ENCODE measurements at regions not wholly inside any gene's neighbourhood (a gene's known extent, or its start where the extent isn't known, plus 50 kb on each side); places are given as distances from the start of the nearest gene placed in this dataset.
A peak's percentile ranks its signal among the peaks of the same experiment; 100 is the strongest.

DNA sequence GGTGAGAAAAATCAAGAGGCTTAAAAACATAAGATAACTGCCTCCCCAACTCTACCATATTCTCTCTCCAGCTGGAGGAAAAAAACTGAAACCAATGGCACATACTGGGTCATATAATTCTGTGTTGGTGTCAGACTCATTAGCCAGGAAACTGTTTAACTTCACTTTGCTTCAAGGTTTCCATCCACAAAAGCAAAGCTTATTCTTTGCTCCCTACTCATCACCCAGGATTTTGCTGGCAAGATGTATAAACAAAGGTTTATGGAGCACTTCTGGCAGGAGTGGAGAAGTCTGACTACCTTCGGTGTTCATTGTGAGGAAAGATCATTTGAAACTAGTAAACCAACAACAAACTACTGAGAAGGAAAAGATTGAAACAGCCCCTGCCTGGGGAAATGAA is 197.5 kb upstream of the SERP2 start:
- Histone ChIP-seq H3K9me3 (ENCODE audit: control insufficient read depth, low read length) (no peaks in the 10 kb centered on the region), H3K36me3 (ENCODE audit: control insufficient read depth in 1 of 2, insufficient read depth in 2 of 2, low read length in 1 of 2) (no peaks in the 10 kb centered on the region), H3K4me3 (ENCODE audit: low read length in 2 of 2) (no peak overlapping the region), H3K27ac (ENCODE audit: low read depth in 1 of 2, low read length in 2 of 2) (no peak overlapping the region), H3K27me3 (ENCODE audit: control insufficient read depth in 1 of 2, insufficient read depth in 2 of 2, low read length in 1 of 2) (no peaks in the 10 kb centered on the region), H3K4me1 (ENCODE audit: control insufficient read depth in 1 of 2, insufficient read depth in 2 of 2, low read length in 2 of 2) (no peaks in the 10 kb centered on the region)
- DNase-seq (no peak), ATAC-seq (ENCODE audit: low FRiP score) (no peak)
- intact Hi-C loops (cut with DNase I), result no loop called here
- no CpG with 5 or more reads among the region's 1 CpG for WGBS, 2 donors

- DNase-seq (no peak), ATAC-seq (ENCODE audit: low FRiP score) (no peak)
- Histone ChIP-seq H3K27me3 (ENCODE audit: control insufficient read depth in 1 of 2, insufficient read depth in 2 of 2, low read length in 1 of 2) (no peaks in the 10 kb centered on the region), H3K9me3 (ENCODE audit: control insufficient read depth, low read length) (no peaks in the 10 kb centered on the region), H3K36me3 (ENCODE audit: control insufficient read depth in 1 of 2, insufficient read depth in 2 of 2, low read length in 1 of 2) (no peaks in the 10 kb centered on the region), H3K4me3 (ENCODE audit: low read length in 2 of 2) (no peak overlapping the region), H3K4me1 (ENCODE audit: control insufficient read depth in 1 of 2, insufficient read depth in 2 of 2, low read length in 2 of 2) (no peaks in the 10 kb centered on the region), H3K27ac (ENCODE audit: low read depth in 1 of 2, low read length in 2 of 2) (no peak overlapping the region)
- intact Hi-C loops (cut with DNase I), result no loop called here
- 93% methylated on average over 8 of the region's 8 CpGs for WGBS, 2 donors
These were observed 192.6 kb upstream of the SERP2 start for GRCh38 chr13:44180876-44181536.

DNA sequence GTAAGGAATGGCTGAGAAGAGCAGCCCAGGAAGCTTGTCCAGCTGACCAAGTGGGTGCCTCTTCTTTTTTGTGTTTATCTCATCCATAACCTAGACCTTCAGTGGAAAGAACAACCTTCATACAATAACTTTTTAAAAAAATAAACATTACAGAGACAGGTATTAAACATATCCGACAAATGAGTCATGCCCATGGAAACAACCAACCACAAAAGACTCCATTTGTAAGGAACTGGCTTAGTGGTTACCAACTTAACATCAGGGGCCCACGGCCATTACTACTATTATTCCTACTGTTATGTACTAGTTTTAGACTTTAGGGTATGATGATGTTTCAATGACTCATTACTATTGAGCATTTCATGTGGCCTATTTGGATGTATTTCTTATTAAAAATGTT is 191.7 kb upstream of the SERP2 start:
- H3K27ac ChIP-seq (ENCODE audit: low read depth in 1 of 2, low read length in 2 of 2), result no peak overlapping the region
- H3K36me3 ChIP-seq (ENCODE audit: control insufficient read depth in 1 of 2, insufficient read depth in 2 of 2, low read length in 1 of 2), result no peaks in the 10 kb centered on the region
- no peaks in the 10 kb centered on the region for H3K27me3 ChIP-seq (ENCODE audit: control insufficient read depth in 1 of 2, insufficient read depth in 2 of 2, low read length in 1 of 2)
- H3K4me1 ChIP-seq (ENCODE audit: control insufficient read depth in 1 of 2, insufficient read depth in 2 of 2, low read length in 2 of 2), result no peaks in the 10 kb centered on the region
- H3K9me3 ChIP-seq (ENCODE audit: control insufficient read depth, low read length), result no peaks in the 10 kb centered on the region
- ATAC-seq (ENCODE audit: low FRiP score) (no peak), DNase-seq (no peak)
- H3K4me3 ChIP-seq (ENCODE audit: low read length in 2 of 2), result no peak overlapping the region
- WGBS, 2 donors, result 93 to 97% methylated on average over 2 of the region's 2 CpGs
- intact Hi-C loops (cut with DNase I), result no loop called here

- Histone ChIP-seq H3K4me1 (ENCODE audit: control insufficient read depth in 1 of 2, insufficient read depth in 2 of 2, low read length in 2 of 2) (no peaks in the 10 kb centered on the region), H3K4me3 (ENCODE audit: low read length in 2 of 2) (no peak overlapping the region), H3K9me3 (ENCODE audit: control insufficient read depth, low read length) (no peaks in the 10 kb centered on the region), H3K27me3 (ENCODE audit: control insufficient read depth in 1 of 2, insufficient read depth in 2 of 2, low read length in 1 of 2) (no peaks in the 10 kb centered on the region), H3K36me3 (ENCODE audit: control insufficient read depth in 1 of 2, insufficient read depth in 2 of 2, low read length in 1 of 2) (no peaks in the 10 kb centered on the region), H3K27ac (ENCODE audit: low read depth in 1 of 2, low read length in 2 of 2) (no peak overlapping the region)
- ATAC-seq (ENCODE audit: low FRiP score), result no peak
- intact Hi-C loops (cut with DNase I), result no loop called here
- 49 to 52% methylated on average over 1 of the region's 1 CpG for WGBS, 2 donors
- DNase-seq, result no peak
These were observed 188.9 kb upstream of the SERP2 start for GRCh38 chr13:44184740-44185139.

GRCh38 chr13:44188257-44188656 is 185.4 kb upstream of the SERP2 start:
- ATAC-seq (ENCODE audit: low FRiP score), result no peak

DNA sequence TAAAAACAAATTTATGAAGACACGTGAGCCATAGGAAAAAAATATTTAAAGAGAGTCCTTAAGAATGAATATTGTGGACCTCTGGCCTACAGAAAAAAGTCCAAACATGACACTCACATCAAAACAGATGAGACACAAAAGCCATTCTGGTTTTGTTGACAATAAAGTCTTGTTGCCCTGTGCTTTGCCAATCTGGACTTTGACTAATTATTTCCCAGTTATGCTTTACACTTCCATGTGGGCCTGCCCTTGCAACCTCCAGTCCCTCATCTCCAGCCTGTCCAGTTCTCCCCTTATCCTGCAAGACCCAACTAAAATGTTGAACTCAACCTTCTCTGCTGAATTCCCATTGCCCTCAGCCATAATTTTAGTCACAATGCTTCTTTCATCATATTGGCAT is 184.5 kb upstream of the SERP2 start:
- Histone ChIP-seq H3K27ac (ENCODE audit: low read depth in 1 of 2, low read length in 2 of 2) (no peak overlapping the region), H3K36me3 (ENCODE audit: control insufficient read depth in 1 of 2, insufficient read depth in 2 of 2, low read length in 1 of 2) (no peaks in the 10 kb centered on the region), H3K27me3 (ENCODE audit: control insufficient read depth in 1 of 2, insufficient read depth in 2 of 2, low read length in 1 of 2) (no peaks in the 10 kb centered on the region), H3K9me3 (ENCODE audit: control insufficient read depth, low read length) (no peaks in the 10 kb centered on the region), H3K4me1 (ENCODE audit: control insufficient read depth in 1 of 2, insufficient read depth in 2 of 2, low read length in 2 of 2) (no peaks in the 10 kb centered on the region), H3K4me3 (ENCODE audit: low read length in 2 of 2) (no peak overlapping the region)
- WGBS, 2 donors, result 94 to 97% methylated on average over 1 of the region's 1 CpG
- no peak for ATAC-seq (ENCODE audit: low FRiP score)
- intact Hi-C loops (cut with DNase I), result no loop called here
- no peak for DNase-seq

More at GRCh38 chr13:44188257-44188656, 185.4 kb upstream of the SERP2 start:
- no peak overlapping the region for H3K4me3 ChIP-seq (ENCODE audit: low read length in 2 of 2)
- H3K9me3 ChIP-seq (ENCODE audit: control insufficient read depth, low read length), result no peaks in the 10 kb centered on the region
- no peaks in the 10 kb centered on the region for H3K4me1 ChIP-seq (ENCODE audit: control insufficient read depth in 1 of 2, insufficient read depth in 2 of 2, low read length in 2 of 2)
- intact Hi-C loops (cut with DNase I), result no loop called here
- no peaks in the 10 kb centered on the region for H3K27me3 ChIP-seq (ENCODE audit: control insufficient read depth in 1 of 2, insufficient read depth in 2 of 2, low read length in 1 of 2)
- H3K36me3 ChIP-seq (ENCODE audit: control insufficient read depth in 1 of 2, insufficient read depth in 2 of 2, low read length in 1 of 2), result no peaks in the 10 kb centered on the region
- H3K27ac ChIP-seq (ENCODE audit: low read depth in 1 of 2, low read length in 2 of 2), result no peak overlapping the region
- WGBS, 2 donors, result 91 to 93% methylated on average over 2 of the region's 2 CpGs
- no peak for DNase-seq

GRCh38 chr13:44191103-44191502 is 182.5 kb upstream of the SERP2 start:
- Histone ChIP-seq H3K27me3 (ENCODE audit: control insufficient read depth in 1 of 2, insufficient read depth in 2 of 2, low read length in 1 of 2) (no peaks in the 10 kb centered on the region), H3K9me3 (ENCODE audit: control insufficient read depth, low read length) (no peaks in the 10 kb centered on the region), H3K4me3 (ENCODE audit: low read length in 2 of 2) (peak overlapping the region in 1 of 2 donors; percentile 45), H3K4me1 (ENCODE audit: control insufficient read depth in 1 of 2, insufficient read depth in 2 of 2, low read length in 2 of 2) (no peaks in the 10 kb centered on the region), H3K27ac (ENCODE audit: low read depth in 1 of 2, low read length in 2 of 2) (peak overlapping the region in 1 of 2 donors; percentile 53), H3K36me3 (ENCODE audit: control insufficient read depth in 1 of 2, insufficient read depth in 2 of 2, low read length in 1 of 2) (no peaks in the 10 kb centered on the region)
- intact Hi-C loops (cut with DNase I), result loop anchor here (10.0 kb wide), 1 partner anchor 244 kb away; no protein-coding TSS in a partner anchor
- DNase-seq, result no peak
- peak; percentile 16 for ATAC-seq (ENCODE audit: low FRiP score)

GRCh38 chr13:44191504-44192171 is 182.0 kb upstream of the SERP2 start:
- Histone ChIP-seq H3K27me3 (ENCODE audit: control insufficient read depth in 1 of 2, insufficient read depth in 2 of 2, low read length in 1 of 2) (no peaks in the 10 kb centered on the region), H3K9me3 (ENCODE audit: control insufficient read depth, low read length) (no peaks in the 10 kb centered on the region), H3K4me1 (ENCODE audit: control insufficient read depth in 1 of 2, insufficient read depth in 2 of 2, low read length in 2 of 2) (no peaks in the 10 kb centered on the region), H3K36me3 (ENCODE audit: control insufficient read depth in 1 of 2, insufficient read depth in 2 of 2, low read length in 1 of 2) (no peaks in the 10 kb centered on the region), H3K4me3 (ENCODE audit: low read length in 2 of 2) (peak overlapping the region in 1 of 2 donors; percentile 45), H3K27ac (ENCODE audit: low read depth in 1 of 2, low read length in 2 of 2) (no peak overlapping the region)
- ATAC-seq (ENCODE audit: low FRiP score) (peak; percentile 92), DNase-seq (no peak)
- 46 to 49% methylated on average over 15 of the region's 15 CpGs for WGBS, 2 donors
- intact Hi-C loops (cut with DNase I), result loop anchor here (10.0 kb wide), 1 partner anchor 243 kb away; no protein-coding TSS in a partner anchor

DNA sequence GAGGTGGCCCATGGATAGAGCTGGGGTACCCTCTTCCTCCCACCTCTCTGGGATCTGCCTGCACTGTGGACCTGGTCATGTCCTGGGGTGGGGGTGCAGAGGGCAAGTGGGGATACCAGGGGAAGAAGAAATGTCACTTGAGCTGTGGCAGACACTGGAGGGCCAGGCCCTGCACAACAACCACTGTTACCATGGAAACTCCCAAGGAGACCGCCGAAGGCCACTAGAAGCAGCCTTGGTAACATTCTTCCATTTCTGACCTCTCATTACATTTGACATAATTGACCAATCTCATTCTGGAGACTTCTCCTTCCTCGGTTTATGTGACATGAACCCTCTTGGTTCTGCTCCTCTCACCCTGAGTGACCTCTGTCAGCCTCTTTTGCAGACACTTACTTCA is 179.9 kb upstream of the SERP2 start:
- DNase-seq (no peak), ATAC-seq (ENCODE audit: low FRiP score) (no peak)
- Histone ChIP-seq H3K4me3 (ENCODE audit: low read length in 2 of 2) (no peak overlapping the region), H3K27me3 (ENCODE audit: control insufficient read depth in 1 of 2, insufficient read depth in 2 of 2, low read length in 1 of 2) (no peaks in the 10 kb centered on the region), H3K27ac (ENCODE audit: low read depth in 1 of 2, low read length in 2 of 2) (no peak overlapping the region), H3K4me1 (ENCODE audit: control insufficient read depth in 1 of 2, insufficient read depth in 2 of 2, low read length in 2 of 2) (no peaks in the 10 kb centered on the region), H3K9me3 (ENCODE audit: control insufficient read depth, low read length) (no peaks in the 10 kb centered on the region), H3K36me3 (ENCODE audit: control insufficient read depth in 1 of 2, insufficient read depth in 2 of 2, low read length in 1 of 2) (no peaks in the 10 kb centered on the region)
- 93% methylated on average over 3 of the region's 3 CpGs for WGBS, 2 donors
- intact Hi-C loops (cut with DNase I), result loop anchor here (10.0 kb wide), 1 partner anchor 241 kb away; no protein-coding TSS in a partner anchor
